ENCODE measurements at regions not wholly inside any gene's neighbourhood (a gene's known extent, or its start where the extent isn't known, plus 50 kb on each side); places are given as distances from the start of the nearest gene placed in this dataset.

GRCh38 chr11:112563808-112564207 is 303.1 kb upstream of the PLET1 start:
- intact Hi-C loops (cut with micrococcal nuclease), result no loop called here
- no peak overlapping the region for H3K27ac Mint-ChIP-seq
- TF ChIP-seq, protein P1, sequence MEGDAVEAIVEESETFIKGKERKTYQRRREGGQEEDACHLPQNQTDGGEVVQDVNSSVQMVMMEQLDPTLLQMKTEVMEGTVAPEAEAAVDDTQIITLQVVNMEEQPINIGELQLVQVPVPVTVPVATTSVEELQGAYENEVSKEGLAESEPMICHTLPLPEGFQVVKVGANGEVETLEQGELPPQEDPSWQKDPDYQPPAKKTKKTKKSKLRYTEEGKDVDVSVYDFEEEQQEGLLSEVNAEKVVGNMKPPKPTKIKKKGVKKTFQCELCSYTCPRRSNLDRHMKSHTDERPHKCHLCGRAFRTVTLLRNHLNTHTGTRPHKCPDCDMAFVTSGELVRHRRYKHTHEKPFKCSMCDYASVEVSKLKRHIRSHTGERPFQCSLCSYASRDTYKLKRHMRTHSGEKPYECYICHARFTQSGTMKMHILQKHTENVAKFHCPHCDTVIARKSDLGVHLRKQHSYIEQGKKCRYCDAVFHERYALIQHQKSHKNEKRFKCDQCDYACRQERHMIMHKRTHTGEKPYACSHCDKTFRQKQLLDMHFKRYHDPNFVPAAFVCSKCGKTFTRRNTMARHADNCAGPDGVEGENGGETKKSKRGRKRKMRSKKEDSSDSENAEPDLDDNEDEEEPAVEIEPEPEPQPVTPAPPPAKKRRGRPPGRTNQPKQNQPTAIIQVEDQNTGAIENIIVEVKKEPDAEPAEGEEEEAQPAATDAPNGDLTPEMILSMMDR (IDR thresholded peaks at IDR 0.05), result no peak
- ATAC-seq (no peak), DNase-seq (no peak)
- no peaks in the 10 kb centered on the region for H3K9me3 Mint-ChIP-seq
- H3K27me3 Mint-ChIP-seq, result peaks cover 11% of the 10 kb centered on the region
- no peaks in the 10 kb centered on the region for H3K36me3 Mint-ChIP-seq (ENCODE audit: low read depth)
- ChIA-PET CTCF (interaction anchor here (1.5 to 2.8 kb wide), 2 partner anchors 8 to 25 kb away, joined by 7 to 21 read pairs; no protein-coding TSS in a partner anchor), POLR2A (no interaction called here)
- H3K4me3 Mint-ChIP-seq, result no peak overlapping the region
- no peaks in the 10 kb centered on the region for H3K4me1 Mint-ChIP-seq (ENCODE audit: low read depth)

- TF ChIP-seq, protein P1 (IDR thresholded peaks at IDR 0.05), result no peak
- no peak for ATAC-seq
- H3K4me1 Mint-ChIP-seq (ENCODE audit: low read depth), result no peaks in the 10 kb centered on the region
- no peak overlapping the region for H3K27ac Mint-ChIP-seq
- POLR2A ChIA-PET, result no interaction called here
- no peaks in the 10 kb centered on the region for H3K9me3 Mint-ChIP-seq
- H3K36me3 Mint-ChIP-seq (ENCODE audit: low read depth), result no peaks in the 10 kb centered on the region
- no peak for DNase-seq
- peaks cover 14% of the 10 kb centered on the region for H3K27me3 Mint-ChIP-seq
- no peak overlapping the region for H3K4me3 Mint-ChIP-seq
- intact Hi-C loops (cut with micrococcal nuclease), result no loop called here
- CTCF ChIA-PET, result interaction anchor here (1.5 to 2.8 kb wide), 4 partner anchors 9 to 725 kb away, joined by 4 to 21 read pairs (median 6); no protein-coding TSS in a partner anchor
These were observed 303.7 kb upstream of the PLET1 start for GRCh38 chr11:112564228-112564955.

- no peaks in the 10 kb centered on the region for H3K9me3 Mint-ChIP-seq
- ATAC-seq, result no peak
- H3K4me3 Mint-ChIP-seq, result no peak overlapping the region
- peaks cover 14% of the 10 kb centered on the region for H3K27me3 Mint-ChIP-seq
- H3K4me1 Mint-ChIP-seq (ENCODE audit: low read depth), result no peaks in the 10 kb centered on the region
- intact Hi-C loops (cut with micrococcal nuclease), result no loop called here
- ChIA-PET POLR2A (no interaction called here), CTCF (interaction anchor here (1.6 to 2.8 kb wide), 3 partner anchors 10 to 724 kb away, joined by 4 to 21 read pairs (median 5); no protein-coding TSS in a partner anchor)
- no peak for DNase-seq
- TF ChIP-seq, protein P1 (IDR thresholded peaks at IDR 0.05), result no peak
- no peaks in the 10 kb centered on the region for H3K36me3 Mint-ChIP-seq (ENCODE audit: low read depth)
- H3K27ac Mint-ChIP-seq, result no peak overlapping the region
These were observed 304.9 kb upstream of the PLET1 start for GRCh38 chr11:112565551-112565950.

DNA sequence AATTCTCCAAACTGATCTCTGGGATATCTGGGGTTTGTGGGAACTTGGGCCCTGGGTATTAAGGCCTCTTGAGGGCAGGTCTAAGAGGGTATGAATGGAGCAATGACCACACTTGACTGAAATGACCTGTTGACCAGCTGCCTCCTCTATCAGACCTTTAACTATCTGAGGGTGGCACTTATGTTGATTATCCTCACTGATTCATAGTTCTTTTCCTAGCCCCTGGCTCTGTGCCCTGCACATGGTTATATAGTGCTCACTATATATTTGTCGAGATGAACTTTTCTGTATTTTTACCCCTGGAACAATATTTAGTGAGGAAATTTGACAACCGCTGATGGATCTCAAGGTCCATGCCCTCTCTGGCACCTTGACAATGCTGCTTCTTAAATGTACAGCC is 305.5 kb upstream of the PLET1 start:
- no peak for ATAC-seq
- CTCF ChIA-PET, result interaction anchor here (2.0 to 2.8 kb wide), 2 partner anchors 10 to 112 kb away, joined by 5 to 21 read pairs; no protein-coding TSS in a partner anchor
- no peak for DNase-seq
- H3K36me3 Mint-ChIP-seq (ENCODE audit: low read depth), result no peaks in the 10 kb centered on the region
- intact Hi-C loops (cut with micrococcal nuclease), result no loop called here
- H3K27me3 Mint-ChIP-seq, result peaks cover 14% of the 10 kb centered on the region
- no peak overlapping the region for H3K4me3 Mint-ChIP-seq
- no peaks in the 10 kb centered on the region for H3K4me1 Mint-ChIP-seq (ENCODE audit: low read depth)
- no peaks in the 10 kb centered on the region for H3K9me3 Mint-ChIP-seq
- POLR2A ChIA-PET, result no interaction called here
- TF ChIP-seq, protein P1 (IDR thresholded peaks at IDR 0.05), result no peak
- no peak overlapping the region for H3K27ac Mint-ChIP-seq

DNA sequence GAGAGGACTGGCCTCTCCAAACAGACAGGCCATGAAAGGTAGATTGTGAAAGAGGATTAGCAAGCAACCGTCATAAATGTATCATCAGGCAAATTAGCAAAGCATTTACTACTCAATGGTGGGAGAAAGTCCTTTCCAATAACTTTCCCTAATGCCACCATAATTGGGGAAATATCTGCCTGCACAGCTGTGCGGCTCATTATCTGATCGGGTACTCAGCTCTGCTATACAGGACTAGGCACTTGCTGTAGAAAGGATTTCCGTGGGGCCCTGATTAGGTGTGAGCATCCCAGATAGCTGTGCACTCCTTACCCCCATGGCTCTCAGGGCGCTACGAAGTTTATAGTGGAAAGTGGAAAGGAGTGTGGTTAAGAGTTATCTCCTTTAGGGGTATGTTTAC is 309.7 kb upstream of the PLET1 start:
- ATAC-seq, result no peak
- ChIA-PET POLR2A (no interaction called here), CTCF (interaction anchor here (1.1 to 1.6 kb wide), 2 partner anchors 15 to 18 kb away, joined by 3 to 7 read pairs; no protein-coding TSS in a partner anchor)
- TF ChIP-seq, protein P1 (IDR thresholded peaks at IDR 0.05), result no peak
- intact Hi-C loops (cut with micrococcal nuclease), result no loop called here
- no peak overlapping the region for H3K27ac Mint-ChIP-seq
- no peaks in the 10 kb centered on the region for H3K36me3 Mint-ChIP-seq (ENCODE audit: low read depth)
- H3K4me1 Mint-ChIP-seq (ENCODE audit: low read depth), result no peaks in the 10 kb centered on the region
- H3K9me3 Mint-ChIP-seq, result no peaks in the 10 kb centered on the region
- no peak for DNase-seq
- H3K4me3 Mint-ChIP-seq, result no peak overlapping the region
- H3K27me3 Mint-ChIP-seq, result peaks cover 12% of the 10 kb centered on the region

Data from activated CD8-positive, alpha-beta T cell treated with anti-CD3 and anti-CD28 coated beads for 36 hours (primary cell).